RWPE2 (cell line): ENCODE measurements at regions not wholly inside any gene's neighbourhood (a gene's known extent, or its start where the extent isn't known, plus 50 kb on each side); places are given as distances from the start of the nearest gene placed in this dataset.

ENCODE experiments used
- ATAC-seq: fragments of 200-7000 bp; cut with Tn5 transposase; 3 replicates; pipeline ENCODE4 v1.9.1; 2021; ENCODE audit warnings: low read depth
- DNase-seq: peaks from one replicate; pipeline ENCODE4 v3.0.0-alpha.2; 2020; ENCODE audit warnings: low spot score
- H3K27ac ChIP-seq: fragments of 450-650 bp; 2 replicates; pipeline ENCODE4 v1.5.1; 2017; ENCODE audit warnings: mild to moderate bottlenecking; ENCODE audit not compliant: poor library complexity, severe bottlenecking
- H3K27me3 ChIP-seq: fragments of 250-450 bp; sonication (Bioruptor Pico); 2 replicates; pipeline ENCODE4 v1.5.1; 2021; ENCODE audit warnings: mild to moderate bottlenecking, moderate library complexity; ENCODE audit not compliant: insufficient read depth, poor library complexity, severe bottlenecking
- H3K36me3 ChIP-seq: fragments of 250-450 bp; sonication (Bioruptor Pico); 2 replicates; pipeline ENCODE4 v1.5.1; 2020; ENCODE audit warnings: low read depth, mild to moderate bottlenecking, moderate library complexity
- H3K4me1 ChIP-seq: fragments of 250-450 bp; sonication (Bioruptor Pico); 2 replicates; pipeline ENCODE4 v1.5.1; 2021; ENCODE audit warnings: mild to moderate bottlenecking, moderate library complexity; ENCODE audit not compliant: insufficient read depth, poor library complexity, severe bottlenecking
- H3K4me3 ChIP-seq: fragments of 250-450 bp; sonication (Bioruptor Pico); 2 replicates; pipeline ENCODE4 v1.5.1; 2021; ENCODE audit warnings: mild to moderate bottlenecking, moderate library complexity; ENCODE audit not compliant: severe bottlenecking
- H3K9me3 ChIP-seq: fragments of 250-450 bp; sonication (Bioruptor Pico); 2 replicates; pipeline ENCODE4 v1.5.1; 2021; ENCODE audit warnings: mild to moderate bottlenecking, moderate library complexity; ENCODE audit not compliant: severe bottlenecking
- TF ChIP-seq, protein P1 (sequence below): fragments of 450-650 bp; IDR thresholded peaks from one replicate; pipeline ENCODE4 v1.5.1; 2017; ENCODE audit warnings: mild to moderate bottlenecking, moderate library complexity; ENCODE audit not compliant: poor library complexity, severe bottlenecking

DNA sequence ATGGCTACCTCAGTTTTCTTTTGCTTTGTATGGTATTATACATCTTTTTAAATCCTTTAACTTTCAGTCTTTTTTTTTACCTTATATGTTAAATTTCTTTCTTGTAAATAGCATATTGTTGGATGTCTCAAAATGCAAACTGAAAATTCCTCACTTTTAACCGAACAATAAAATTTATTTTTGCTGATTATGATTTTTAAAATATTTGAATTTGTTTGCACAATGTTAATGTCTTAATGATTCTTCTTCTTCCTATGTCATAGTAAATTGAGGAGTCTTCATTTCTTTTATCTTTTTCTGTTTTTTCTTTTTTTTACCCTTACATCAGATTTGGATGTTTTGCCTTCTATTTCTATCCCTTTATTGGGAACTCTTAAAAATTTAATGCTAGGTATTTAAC is 574.2 kb upstream of the CDH4 start:
- no peaks in the 10 kb centered on the region for H3K36me3 ChIP-seq
- no peak overlapping the region for H3K27ac ChIP-seq
- DNase-seq, result no peak
- H3K27me3 ChIP-seq, result peaks cover 88% of the 10 kb centered on the region
- H3K4me3 ChIP-seq, result no peak overlapping the region
- no peak for ATAC-seq
- no peaks in the 10 kb centered on the region for H3K9me3 ChIP-seq
- TF ChIP-seq, protein P1, sequence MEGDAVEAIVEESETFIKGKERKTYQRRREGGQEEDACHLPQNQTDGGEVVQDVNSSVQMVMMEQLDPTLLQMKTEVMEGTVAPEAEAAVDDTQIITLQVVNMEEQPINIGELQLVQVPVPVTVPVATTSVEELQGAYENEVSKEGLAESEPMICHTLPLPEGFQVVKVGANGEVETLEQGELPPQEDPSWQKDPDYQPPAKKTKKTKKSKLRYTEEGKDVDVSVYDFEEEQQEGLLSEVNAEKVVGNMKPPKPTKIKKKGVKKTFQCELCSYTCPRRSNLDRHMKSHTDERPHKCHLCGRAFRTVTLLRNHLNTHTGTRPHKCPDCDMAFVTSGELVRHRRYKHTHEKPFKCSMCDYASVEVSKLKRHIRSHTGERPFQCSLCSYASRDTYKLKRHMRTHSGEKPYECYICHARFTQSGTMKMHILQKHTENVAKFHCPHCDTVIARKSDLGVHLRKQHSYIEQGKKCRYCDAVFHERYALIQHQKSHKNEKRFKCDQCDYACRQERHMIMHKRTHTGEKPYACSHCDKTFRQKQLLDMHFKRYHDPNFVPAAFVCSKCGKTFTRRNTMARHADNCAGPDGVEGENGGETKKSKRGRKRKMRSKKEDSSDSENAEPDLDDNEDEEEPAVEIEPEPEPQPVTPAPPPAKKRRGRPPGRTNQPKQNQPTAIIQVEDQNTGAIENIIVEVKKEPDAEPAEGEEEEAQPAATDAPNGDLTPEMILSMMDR, result no peak
- no peaks in the 10 kb centered on the region for H3K4me1 ChIP-seq

DNA sequence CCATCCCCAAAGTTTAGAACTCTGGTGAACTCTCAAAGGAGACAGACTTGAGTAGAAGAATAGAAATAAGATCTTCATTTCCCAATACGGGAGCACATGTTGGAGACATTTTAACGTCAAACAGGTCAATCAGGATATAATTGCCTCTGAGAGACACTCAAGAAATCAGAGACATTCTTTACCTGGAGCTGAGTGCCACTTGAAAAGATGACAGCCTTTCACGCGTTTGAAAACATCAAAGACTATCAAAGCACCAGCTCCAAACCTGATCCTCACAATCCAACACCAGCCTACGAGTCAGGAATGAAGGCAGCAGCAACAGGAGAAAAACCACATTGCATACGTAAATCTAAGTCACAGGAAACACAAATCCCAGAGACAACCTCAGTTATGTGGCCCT is 571.5 kb upstream of the CDH4 start:
- no peak for ATAC-seq
- H3K4me1 ChIP-seq, result no peaks in the 10 kb centered on the region
- no peaks in the 10 kb centered on the region for H3K9me3 ChIP-seq
- TF ChIP-seq, protein P1, result no peak
- H3K27me3 ChIP-seq, result peaks cover 86% of the 10 kb centered on the region
- no peak for DNase-seq
- no peaks in the 10 kb centered on the region for H3K36me3 ChIP-seq
- H3K27ac ChIP-seq, result no peak overlapping the region
- H3K4me3 ChIP-seq, result no peak overlapping the region

DNA sequence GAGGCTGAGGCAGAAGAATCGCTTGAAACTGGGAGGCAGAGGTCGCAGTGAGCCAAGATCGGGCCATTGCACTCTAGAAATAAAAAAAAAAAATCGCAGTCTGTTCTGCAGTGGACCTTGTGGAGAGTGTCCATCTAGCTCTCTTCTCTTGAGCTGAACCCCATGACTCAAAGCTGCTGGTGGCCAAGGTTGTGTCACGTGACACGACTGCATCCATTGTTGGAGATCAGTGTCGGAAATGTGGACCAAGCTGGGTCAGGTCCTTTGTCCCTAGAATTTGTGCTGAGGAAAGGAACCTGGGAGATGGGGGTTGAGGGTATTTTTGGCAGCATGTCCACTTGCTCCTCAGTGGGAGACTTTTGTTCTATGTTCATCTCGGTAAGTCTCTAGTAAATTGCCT is 564.8 kb upstream of the CDH4 start:
- H3K4me3 ChIP-seq, result no peak overlapping the region
- TF ChIP-seq, protein P1, result no peak
- peaks cover 98% of the 10 kb centered on the region for H3K27me3 ChIP-seq
- DNase-seq, result no peak
- ATAC-seq, result no peak
- H3K9me3 ChIP-seq, result no peaks in the 10 kb centered on the region
- no peak overlapping the region for H3K27ac ChIP-seq
- H3K4me1 ChIP-seq, result no peaks in the 10 kb centered on the region
- H3K36me3 ChIP-seq, result no peaks in the 10 kb centered on the region

DNA sequence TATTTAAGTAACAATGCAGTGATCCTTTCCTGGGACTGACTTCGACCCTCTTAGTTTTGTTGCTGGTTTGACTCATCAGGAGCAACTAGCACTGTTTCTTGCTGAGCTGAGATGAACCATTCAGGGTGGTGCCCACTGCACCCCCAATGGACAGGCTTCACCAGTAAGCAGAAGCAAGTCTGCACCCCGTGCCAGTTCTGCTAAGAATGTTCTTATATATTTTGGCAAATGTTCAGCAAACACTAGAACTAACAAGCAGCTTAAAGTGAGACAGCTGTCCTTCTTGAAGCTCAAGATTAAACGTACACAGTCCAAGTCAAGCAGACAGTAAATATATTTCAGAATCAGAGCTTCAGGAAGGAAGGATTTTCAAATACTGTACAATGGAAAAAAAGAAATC is 561.3 kb upstream of the CDH4 start:
- no peak for ATAC-seq
- TF ChIP-seq, protein P1, result no peak
- H3K36me3 ChIP-seq, result no peaks in the 10 kb centered on the region
- H3K9me3 ChIP-seq, result no peaks in the 10 kb centered on the region
- H3K4me3 ChIP-seq, result no peak overlapping the region
- peaks cover 91% of the 10 kb centered on the region for H3K27me3 ChIP-seq
- no peak overlapping the region for H3K27ac ChIP-seq
- DNase-seq, result no peak
- peaks cover 3% of the 10 kb centered on the region for H3K4me1 ChIP-seq

DNA sequence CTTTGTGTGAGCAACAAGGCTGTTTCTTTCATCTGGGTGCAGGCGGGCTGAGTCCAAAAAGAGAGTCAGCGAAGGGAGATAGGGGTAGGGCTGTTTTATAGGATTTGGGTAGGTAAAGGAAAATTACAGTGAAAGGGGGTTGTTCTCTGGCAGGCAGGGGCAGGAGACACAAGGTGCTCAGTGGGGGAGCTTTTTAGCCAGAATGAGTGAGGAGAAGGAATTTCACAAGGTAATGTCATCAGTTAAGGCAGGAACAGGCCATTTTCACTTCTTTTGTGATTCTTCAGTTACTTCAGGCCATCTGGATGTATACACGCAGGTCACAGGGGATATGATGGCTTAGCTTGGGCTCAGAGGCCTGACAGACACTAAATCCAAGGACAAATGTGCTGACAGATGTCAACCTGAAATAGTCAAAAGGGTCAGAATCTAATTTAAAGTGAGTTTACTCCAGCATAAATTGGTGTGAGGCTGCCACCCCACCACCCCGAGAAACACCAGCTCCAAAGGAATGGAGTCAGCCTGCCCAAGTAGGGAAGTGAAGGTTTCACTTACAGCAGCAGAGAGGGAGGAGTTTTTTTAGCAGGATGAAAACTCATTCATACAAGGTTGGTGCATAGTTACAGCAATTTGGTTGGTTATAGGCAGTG is 560.0 kb upstream of the CDH4 start:
- Histone ChIP-seq H3K27ac (no peak overlapping the region), H3K4me3 (no peak overlapping the region), H3K36me3 (no peaks in the 10 kb centered on the region), H3K4me1 (peaks cover 3% of the 10 kb centered on the region), H3K27me3 (peaks cover 78% of the 10 kb centered on the region), H3K9me3 (no peaks in the 10 kb centered on the region)
- no peak for DNase-seq
- TF ChIP-seq, protein P1, result no peak
- no peak for ATAC-seq
